Activated CD4-positive, CD25-positive, alpha-beta regulatory T cell treated with anti-CD3 and anti-CD28 coated beads, Interleukin-2, amount 50 U/mL, for 24 hours (primary cell): ENCODE measurements at regions not wholly inside any gene's neighbourhood (a gene's known extent, or its start where the extent isn't known, plus 50 kb on each side); places are given as distances from the start of the nearest gene placed in this dataset.

Source experiments
- ATAC-seq, 2 donors: fragments of 150-1000 bp; cut with Tn5 transposase; one replicate each; pipeline ENCODE4 v1.10.0; 2021; ENCODE audit warnings: mild to moderate bottlenecking in 1 of 2, moderate library complexity in 1 of 2

DNA sequence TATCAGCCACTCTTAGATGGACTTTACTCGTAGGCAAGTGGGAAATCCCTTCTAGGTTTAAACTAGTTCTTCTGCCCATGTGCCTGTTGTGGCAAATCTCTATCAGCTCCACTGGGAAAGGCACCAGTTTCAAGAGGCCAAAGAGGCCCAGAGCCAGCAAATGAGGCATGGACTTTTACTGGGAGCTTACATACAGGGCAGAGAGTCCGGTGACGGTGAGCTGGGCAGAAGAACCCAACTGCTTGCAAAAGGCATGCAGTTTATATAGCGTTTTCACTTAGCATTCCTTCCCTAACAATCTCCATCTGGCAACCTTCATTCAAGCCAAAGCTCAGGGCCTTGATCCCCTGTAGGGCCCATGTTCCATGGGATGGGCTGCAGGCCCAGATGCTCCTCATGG is 93.0 kb upstream of the C3orf80 start:
- ATAC-seq = no peak

DNA sequence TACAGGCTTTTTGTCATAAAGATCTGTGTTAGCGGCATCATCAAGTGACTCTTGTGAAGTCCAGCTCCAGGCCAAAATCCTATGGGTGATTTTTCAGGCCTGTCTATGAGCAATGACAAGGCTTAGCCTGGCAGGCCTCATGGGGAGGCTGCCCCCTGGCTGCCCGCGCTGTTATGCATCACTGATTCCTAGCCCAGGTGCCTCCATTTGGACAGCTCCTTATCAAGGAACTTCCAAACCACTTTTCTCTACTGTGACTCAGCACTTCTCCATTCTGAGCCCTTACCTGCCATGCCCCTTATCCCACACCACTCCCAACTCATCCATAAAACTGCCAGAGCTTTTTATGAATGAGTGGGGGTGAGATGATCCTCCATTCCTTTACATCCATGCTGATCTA is 91.5 kb upstream of the C3orf80 start:
- no peak for ATAC-seq

DNA sequence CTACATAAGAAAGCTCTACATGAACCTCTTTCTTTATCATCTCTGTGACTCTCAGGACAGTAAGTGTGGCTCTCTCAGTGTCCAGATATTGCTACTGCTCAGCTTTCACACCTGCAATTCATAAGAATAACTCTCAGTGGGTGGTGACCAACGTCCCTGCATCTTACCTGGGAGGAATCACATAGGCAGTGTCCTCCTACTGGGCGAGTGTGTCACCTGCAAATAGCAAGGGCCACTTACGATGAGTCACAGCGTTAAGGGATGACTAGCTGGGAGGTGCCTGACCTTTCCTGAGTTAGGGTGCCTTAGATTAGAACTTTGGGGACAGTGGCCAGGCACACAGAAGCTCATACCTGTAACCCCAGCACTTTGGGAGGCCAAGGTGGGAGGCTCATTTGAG is 90.8 kb upstream of the C3orf80 start:
- no peak for ATAC-seq

DNA sequence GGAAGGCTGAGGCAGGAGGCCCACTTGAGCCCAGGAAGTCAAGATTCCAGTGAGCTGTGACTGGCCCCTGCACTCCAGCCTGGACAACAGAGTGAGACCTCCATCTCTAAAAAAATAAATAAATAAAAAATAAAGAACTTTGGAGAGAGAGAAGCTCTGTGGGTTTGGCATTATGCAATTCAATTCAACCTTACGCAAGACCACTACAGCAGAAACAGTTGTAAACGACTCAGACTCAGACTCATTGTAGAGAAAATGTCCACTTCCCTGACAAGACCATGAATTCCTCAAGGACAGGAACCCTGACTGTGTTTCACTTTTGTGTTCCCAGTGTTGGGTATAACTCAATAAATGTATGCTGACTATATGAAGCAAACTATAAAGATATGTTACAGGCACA is 90.3 kb upstream of the C3orf80 start:
- ATAC-seq = no peak

DNA sequence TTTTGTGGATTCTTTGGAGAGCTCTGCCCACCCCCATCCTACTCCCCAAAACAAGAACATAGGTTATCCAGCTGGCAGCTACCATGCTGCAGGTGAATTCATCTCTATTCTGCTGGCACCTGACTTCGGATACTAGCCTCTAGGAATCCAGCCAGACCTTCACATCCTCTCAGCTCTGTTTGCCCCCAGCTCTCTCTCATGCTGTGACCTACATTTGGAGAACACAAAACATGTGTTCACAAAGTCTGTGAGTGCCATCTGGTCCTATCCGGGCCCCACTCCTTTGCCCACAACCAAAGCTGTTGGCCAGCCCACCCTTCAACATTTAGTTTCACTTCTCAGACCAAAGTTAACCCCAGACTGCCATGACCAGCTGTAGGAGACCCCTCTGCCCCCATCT is 89.4 kb upstream of the C3orf80 start:
- ATAC-seq = no peak

DNA sequence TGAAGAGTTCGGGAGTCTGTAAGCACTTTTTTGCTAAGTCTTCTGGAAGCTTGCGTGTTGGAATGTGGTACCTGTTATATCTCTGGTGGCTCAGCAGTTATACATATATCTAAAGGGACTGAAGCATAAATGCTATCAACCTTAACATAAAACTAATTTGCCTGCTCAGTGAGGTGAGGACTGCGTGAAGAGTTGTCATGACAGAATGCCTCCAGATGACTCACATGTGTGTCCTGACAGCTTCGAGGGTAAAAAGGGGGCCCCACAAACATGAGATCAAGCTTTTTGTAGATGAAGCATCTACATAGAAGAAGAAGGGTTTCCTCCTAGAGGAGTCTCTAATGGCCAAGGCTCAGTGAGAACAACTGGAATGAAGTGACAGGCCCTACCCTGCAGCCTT is 88.8 kb upstream of the C3orf80 start:
- ATAC-seq = no peak

DNA sequence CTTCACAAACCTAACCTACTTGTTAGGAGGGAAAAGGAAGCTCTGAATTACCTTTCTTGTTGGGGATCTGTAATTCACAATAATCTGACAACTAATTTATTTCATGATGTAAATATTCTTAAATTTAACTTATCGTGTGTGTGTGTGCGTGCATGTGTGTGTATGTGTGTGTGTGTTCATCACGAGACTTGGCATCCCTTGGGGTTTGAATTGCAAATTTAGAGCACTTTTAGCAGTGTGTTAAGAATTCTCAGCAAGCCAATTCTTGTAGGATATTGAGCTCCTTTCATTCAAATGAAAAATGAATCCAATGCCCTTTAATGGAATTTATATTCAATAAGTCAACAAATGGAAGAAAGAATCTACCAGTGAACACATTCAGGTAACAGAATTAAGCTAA is 85.9 kb upstream of the C3orf80 start:
- ATAC-seq = no peak

DNA sequence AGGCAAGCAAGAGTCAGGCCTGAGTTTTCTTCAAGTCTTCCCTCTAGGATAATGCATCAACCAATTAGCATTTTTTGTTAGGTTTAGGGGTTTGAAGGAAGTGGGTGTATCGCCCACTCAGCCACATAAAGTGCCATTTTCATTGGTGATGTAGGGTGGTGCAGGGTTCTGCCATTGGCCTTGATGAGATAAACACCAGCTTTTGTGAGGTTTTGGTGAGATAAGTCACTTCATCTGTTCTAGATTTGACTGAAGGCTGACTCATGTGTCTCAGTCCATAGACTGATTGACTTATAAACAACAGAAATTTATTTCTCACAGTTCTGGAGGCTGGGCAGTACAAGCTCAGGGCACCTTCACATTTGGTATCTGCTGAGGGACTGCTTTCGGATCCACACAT is 84.5 kb upstream of the C3orf80 start:
- peak; percentile 61 to 72 for ATAC-seq

DNA sequence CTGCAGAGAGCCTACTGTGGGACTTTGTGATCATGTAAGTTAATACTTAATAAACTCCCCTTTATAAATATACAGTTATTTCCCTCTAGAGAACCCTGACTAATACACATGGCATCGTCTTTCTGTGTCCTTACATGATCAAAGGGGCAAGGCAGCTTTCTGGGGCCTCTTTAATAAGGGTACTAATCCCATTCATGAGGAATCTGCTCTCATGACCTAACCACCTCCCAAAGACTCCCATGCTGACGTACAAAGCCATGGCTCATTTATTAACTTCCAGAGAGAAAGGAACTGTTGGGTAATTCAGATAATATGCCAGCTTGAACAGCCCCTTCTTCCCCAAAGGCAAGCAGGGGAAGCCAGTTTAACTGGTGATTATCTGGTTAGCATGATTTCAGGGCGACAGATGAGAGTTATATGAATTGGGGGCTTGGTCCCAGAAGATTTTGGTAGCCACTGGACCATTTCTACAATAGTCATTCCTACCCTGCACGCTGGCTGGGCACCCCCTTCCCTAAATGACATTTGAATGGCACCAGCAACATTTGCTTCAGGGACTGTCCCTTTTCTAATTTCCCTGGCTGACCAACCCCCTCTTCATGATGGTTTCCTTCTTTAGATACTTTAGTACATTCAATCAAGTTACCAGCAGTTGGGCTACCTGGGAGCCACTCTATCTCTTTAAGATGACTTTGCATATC is 83.6 kb upstream of the C3orf80 start:
- ATAC-seq = no peak

DNA sequence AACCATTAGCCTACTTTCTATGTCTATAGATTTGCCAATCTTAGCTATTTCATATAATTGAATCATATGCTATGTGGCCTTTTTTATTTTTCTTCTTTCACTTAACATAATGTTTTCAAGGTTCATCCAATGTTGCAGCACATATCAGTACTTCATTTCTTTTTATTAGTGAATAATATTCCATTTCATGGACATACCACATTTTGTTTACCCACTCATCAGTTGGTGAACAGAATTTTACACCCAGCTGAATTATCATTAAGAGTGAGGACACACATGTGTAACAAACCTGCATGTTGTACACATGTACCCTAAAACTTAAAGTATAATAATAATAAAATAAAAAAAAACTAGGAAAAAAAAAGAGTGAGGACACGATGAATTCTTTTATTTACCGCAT is 81.7 kb upstream of the C3orf80 start:
- no peak for ATAC-seq

DNA sequence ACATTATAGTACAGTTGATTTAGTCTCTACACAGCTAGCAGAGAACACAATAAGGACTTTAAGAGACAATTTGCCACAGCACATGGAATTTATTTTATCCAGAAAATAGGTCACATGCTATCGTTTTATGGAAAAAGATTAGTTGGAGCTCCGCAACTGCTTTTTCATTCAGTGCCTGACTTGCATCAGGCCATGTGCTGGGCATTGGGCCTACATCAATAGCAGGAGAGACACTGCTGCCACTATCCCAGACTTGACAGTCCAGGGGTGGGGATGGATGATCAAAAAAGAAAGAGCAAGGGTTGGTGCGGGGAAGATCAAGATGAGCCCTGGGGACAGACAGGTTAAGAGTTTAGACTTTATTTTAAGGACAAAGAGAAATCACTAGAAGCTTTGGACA is 75.2 kb upstream of the C3orf80 start:
- ATAC-seq = no peak

DNA sequence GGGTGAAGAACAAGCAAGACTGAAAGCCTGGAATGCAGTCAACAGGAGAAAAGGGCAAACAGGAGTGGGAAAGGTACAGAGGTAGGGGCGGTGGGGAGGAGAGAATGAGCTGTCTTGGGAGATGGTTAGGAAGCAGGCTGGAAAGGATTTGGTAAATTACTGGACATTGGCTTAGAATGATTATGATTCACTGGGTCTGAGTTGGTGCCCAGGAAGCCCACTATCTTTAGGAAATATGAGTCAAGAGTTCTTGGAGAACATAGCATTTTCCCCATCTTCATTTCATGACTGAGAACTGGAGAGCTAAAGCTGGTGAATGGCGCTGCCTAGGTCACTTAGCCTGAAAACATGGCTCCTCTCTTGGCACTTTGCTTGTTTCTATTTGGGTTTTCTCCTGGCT is 74.7 kb upstream of the C3orf80 start:
- ATAC-seq = no peak

DNA sequence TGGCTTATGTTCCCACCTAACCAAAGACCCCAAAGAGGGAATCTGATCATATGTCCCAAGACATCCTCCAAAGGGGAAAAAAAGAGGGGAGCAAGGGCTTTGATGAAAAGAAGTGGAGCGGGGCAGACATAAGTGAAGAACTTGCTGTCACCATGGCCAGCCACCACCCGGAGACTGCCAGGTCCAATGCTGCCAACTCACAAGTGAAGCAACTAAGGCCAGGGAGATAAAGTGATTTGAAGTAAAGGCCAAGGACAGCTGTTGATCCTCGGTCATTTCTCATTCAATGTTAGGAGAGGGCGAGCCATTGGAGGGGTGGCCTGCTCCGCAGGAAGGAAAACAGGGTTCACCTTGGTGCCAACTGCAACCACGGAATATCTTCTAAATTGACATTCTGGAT is 72.6 kb upstream of the C3orf80 start:
- ATAC-seq = no peak

DNA sequence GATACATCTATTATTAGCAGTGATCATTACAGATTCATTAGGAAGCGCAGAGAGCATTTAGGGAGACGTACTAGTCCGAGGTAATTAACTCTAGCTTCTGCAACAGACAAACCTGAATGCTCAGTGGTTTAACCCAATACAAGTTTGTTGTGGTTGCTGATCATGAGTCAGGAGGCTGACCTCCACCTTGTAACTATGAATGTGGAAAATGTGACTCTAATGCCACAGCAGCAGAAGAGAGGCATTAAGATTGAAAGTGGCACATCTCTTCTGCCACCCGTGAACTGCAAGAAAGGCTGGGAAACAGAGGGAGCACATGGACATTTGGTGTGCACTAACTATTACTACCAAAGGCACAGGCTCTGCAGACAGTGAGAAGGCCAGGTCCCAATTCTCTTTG is 71.2 kb upstream of the C3orf80 start:
- ATAC-seq = peak in 1 of 2 donors; percentile 29

DNA sequence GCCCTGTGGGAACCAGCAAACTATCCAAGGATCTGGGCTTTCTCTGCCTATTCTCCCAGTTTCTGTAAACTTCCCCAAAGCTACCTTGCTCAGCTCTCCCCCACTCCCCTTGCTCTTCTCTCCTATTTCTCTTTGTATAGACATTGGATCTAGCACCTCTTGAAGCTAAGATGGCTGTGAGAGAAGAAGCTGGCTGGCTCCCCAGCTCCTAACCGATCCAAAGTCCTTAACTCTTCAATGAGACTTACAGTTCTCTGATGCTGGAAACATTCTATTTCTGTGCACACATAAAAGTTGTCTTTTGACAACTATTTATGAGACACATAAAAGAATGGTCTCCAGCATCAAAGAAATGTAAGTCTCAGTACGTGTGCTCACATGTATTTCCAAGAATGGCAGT is 70.6 kb upstream of the C3orf80 start:
- no peak for ATAC-seq

DNA sequence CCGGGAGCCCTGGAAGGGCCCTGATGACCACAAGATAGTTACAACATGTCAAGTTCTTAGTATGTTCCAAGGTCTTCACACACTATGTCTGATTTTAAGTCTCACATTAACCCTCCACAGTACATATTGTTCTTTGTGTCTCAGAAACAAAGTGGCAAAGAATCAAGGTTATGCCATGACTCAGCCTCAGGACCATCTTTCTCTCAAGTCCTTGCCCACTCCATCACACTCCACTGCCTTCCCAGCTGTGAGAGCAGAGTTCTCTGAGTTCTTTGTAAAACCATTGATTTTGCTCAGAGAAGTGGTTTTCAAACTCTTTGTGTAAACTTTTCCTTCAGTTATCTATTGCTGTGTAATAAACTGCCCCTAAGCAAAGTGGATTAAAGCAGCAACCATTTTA is 67.9 kb upstream of the C3orf80 start:
- ATAC-seq = no peak

DNA sequence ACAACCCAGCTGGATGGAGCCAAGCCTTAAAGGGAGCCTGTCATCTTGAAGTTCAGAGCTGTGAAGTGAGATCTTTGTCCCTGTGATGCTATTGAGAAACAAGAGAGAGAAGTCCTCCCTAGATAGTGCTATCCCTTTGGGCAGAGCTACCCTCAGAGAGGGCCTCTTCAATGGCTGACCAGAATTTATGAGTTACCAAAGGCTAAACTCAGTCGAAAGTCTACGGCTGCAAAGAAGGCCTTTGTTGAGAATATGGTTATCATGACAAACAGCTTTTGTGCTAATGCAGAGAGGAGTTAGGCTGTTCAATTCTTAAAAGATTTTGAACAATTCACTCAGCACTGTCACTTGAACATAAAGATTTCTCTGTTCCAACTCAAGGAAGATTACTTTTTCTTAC is 65.9 kb upstream of the C3orf80 start:
- ATAC-seq = no peak

DNA sequence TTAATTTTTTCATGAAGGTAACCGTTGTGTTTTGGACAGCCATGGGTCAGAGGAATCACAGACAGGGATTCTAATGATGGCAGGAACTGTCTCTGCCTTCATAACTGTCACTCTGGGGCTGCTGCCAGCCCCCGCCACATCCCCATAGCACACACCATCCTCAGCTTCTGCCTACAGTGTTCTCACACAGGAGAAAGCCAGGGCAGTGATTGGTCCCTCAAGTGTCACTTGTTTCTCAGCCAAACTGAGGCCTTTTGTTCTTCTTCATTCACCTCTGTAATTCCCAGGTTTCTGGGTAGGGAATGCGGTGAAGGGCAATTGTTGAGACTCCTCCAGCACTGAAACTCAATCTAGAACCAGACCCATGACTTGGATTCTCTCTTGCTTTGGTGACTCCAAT is 65.4 kb upstream of the C3orf80 start:
- no peak for ATAC-seq

DNA sequence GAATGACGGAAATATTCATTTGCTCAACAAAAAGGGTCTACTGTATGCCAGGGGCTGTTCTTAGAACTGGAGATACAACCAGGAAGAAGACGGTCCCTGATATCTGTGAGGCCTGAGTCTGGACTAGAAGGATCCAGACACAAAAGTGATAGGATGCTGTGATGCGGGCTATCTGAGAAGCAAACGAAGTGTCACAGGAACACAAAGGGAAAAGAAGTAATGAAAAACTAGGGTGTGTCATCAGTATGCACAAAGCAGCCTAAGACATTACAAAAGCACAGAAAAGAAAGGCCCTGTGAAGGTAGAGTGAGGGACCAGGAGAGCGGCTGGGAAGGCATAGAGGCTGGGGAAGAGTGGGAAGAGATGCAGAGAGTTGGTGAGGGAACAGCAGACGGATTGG is 63.3 kb upstream of the C3orf80 start:
- no peak for ATAC-seq

DNA sequence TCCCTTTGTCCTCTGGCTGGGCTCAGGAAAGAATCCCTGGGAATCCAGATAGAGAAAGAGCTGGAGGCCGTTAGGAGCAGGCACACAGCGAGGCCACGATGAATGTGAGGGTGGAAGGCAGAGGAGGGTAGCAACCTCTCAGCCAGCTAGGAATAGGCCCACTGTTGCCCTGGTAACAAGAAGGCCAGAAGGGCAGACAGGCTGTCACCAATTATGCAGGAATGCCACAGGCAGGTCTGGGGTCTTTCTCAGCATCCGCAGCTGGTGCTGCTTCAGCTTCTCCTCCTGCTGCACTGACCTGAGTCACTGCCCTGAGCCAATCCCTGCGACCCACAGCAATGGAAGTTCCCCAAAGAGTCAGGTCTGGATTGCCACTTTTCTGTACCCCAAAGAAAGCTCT is 62.8 kb upstream of the C3orf80 start:
- ATAC-seq = no peak

DNA sequence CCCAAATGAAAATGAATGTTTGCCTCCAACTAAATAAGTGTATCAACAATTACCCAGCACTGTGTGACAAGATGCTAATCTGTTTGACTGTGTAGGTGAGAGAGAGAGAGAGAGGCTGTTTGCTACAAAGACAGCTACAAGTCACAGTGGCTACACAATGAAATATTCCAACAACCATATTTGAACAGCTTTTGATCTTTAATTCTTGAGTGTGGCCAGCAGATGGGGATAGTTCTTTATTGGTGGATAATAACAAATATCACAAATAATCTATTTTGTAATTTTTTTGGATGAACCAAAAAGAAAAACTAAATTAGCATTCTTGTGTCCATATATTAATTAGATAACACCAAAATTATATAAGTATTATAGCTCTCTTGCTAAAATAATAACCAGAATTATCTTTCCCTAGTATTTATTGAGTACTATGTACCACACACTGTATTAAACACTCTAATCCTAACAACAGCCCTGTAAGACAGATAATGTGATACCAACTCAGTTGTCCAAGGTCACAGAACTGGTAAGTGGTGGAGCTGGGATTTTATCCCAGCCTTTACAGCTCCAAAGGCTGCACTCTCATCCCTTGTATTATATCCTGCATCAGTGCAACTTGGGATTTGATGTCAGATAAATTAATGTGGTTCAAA is 61.9 kb upstream of the C3orf80 start:
- no peak for ATAC-seq

DNA sequence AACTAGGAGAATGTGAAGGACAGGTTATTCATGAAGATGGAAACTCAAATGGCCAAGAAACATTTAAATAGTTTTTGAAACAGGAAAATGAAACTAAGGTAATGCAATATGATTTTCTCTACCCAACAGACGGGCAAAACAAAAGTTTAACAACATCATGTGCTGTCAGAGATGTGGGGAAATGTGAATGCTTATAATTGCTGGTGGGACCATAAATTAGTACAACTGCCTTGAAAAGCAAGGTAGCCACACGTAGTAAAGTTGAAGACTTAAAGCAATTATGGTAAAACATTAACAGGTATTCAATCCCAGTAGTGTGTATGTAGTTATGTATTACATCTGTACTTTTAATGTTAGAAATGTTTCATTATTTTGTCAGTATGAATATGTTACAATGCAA is 57.0 kb upstream of the C3orf80 start:
- ATAC-seq = no peak

DNA sequence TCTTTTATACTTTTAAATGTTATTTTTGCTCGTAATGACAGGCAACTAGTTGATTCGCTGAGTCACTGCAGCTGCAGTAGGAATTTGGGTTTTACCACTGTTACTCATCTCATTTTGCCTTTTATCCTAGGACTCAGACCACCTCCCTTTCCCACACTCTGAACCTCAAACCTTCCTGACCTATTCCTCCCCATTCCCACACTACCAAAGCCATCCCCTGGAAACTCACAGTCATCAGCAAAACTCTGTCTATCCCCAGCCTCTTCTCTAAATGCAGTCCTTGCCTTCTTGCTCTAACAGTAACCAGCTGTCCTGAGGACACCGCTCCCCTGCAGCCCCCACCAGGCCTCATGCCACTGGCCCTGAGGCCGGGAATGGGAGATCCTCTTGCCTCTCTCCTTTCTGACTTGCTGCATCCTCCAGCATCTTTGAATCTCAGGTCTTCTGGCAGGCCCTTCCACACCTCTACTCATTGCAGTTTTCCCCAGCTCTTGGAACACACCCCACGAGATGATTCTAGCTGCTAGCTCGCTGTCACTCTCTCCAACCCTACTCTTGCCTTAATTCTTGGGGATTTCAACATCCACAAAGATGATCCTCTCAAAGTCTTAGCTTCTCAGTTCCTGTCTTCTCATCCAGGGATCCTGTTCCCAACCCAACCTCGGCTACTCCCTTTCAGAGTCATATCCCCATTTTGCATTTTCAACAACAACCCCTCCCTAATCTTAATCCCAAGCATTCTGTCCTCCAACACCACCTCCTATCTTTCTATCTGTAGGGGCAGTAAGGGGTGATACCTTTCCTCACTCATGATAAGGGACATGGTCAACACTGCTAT is 55.9 kb upstream of the C3orf80 start:
- ATAC-seq = no peak
